ENCODE measurements at regions not wholly inside any gene's neighbourhood (a gene's known extent, or its start where the extent isn't known, plus 50 kb on each side); places are given as distances from the start of the nearest gene placed in this dataset.
"Not testable (repeated sequence)": the region's sequence is repeated elsewhere in the genome, so short reads cannot be mapped to it uniquely, and the experiment has no call there.

DNA sequence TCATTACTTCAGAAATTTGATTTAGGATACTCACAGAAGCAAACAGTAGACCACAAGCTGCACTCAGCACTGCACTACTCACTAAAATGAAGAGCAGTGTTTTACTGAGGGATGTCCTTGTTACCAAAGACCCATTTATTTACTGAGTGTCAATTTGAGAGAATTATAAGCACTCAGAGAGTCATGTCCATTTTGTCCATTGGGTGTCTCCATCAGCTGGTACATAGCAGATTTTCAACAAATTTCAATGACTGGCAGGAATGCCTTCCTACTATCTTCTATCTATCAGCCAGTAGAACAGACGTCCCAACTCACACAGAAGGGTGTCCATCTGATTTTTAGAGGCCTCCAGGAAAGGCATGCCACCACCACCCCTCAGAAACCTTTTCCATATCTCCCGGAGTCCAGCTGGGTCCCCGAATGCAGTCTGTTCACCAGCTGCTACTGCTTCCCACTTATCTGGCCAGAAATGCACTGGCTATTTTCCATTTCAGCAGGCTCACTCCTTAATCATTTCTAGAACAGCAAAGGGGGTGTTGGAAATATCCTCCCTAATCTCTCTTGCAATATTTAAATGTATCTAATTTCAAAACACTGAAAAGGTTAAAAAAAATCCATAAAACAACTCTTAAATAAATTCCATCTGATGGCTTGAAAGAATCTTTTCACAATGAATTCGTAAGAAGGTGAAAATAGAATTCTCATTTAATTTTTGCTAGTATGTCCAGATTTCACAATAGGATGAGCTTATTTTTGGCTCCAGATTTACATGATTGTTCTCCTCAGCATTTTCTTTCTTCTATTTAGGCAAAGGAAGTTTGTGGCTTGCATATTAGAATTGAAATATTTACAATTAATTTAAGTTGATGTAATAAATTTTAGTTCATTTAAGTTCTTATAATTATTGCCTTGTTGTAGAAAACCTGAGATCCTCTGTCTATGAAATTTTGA is 1164.0 kb upstream of the CELF2 start:
- no peak for DNase-seq (ENCODE audit: low read depth)

DNA sequence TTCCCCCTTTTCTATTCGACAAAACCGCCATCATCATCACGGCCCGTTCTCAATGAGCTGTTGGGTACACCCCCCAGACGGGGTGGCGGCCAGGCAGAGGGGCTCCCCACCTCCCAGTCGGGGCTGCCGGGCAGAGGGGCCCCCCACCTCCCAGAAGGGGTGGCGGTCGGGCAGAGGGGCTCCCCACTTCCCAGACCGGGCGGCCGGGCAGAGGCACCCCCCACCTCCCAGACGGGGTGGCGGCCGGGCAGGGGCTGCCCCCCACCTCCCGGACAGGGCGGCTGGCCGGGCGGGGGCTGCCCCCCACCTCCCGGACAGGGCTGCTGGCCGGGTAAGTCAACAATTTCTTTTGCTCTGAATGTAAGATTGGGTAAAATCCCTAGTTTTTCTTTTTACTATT is 1162.2 kb upstream of the CELF2 start:
- not testable (repeated sequence) for DNase-seq (ENCODE audit: low read depth)

DNA sequence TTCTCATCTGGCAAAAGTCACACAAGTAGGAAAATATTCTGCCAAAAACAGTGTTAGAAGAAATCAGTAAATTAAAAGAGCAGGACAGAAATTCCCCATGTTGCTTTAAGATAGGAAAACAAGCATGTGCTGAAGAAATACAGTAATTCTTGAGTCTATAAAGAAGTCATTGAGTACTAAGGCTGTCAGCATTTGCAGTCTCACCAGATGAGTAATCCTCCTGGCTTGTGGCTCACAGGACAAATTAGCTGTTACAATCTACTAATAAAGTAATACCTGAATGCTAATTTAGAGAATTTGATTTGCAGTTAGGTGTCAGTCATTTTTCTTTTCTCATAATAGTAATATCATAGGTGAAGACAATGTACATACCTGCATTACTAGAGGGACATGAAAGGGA is 1158.9 kb upstream of the CELF2 start:
- DNase-seq (ENCODE audit: low read depth) = no peak

DNA sequence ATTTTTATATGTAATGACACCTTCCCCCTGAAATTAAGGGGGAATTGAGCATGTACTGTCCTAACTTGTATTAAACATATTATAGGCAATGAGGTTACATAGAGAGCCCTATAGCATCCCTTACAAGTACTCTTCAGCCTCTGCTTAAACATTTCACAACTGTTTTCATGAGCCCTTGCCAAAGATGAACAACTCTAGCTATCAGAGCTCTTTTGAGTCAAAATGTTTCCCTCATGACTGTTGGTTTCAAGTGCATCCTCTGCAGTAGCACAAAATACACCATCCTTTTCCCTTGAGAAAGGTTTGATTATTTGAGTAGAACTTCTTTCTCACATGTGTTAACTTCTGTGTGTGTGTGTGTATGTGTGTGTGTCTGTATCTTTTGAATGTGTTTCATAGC is 1157.6 kb upstream of the CELF2 start:
- DNase-seq (ENCODE audit: low read depth) = no peak

- no peak for DNase-seq (ENCODE audit: low read depth)
Measured at GRCh38 chr10:9863559-9864121, 1154.0 kb upstream of the CELF2 start.

GRCh38 chr10:9868499-9868898 is 1149.2 kb upstream of the CELF2 start:
- no peak for DNase-seq (ENCODE audit: low read depth)

- DNase-seq (ENCODE audit: low read depth) = no peak
Measured at GRCh38 chr10:9869205-9869604, 1148.5 kb upstream of the CELF2 start.

DNA sequence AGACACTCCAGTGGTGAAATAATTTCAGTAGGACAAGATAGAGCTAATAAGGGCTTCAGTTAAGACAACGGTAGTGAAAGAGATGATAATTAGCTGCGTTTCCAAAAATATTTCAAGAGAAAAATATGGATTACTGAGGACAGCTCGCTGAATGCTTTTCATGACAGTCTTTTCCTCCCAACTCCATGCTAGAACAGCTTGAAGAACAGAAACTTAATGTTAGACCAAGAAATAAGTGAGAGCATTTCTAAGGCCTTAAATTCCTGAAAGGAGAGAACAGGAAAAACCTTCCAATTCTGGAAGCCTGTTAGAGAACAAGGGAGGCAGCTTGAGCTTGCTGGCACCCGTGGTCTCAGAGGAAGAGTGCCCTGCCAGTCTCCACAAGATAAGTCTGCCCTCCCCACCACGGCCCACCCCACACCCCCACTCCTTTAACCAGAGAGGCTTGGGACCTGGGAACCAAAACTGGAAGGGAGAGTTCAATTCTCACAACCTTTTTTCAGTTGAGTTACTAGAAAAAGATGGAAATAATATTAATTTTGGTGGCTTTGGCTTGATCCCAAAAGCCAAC is 1148.0 kb upstream of the CELF2 start:
- no peak for DNase-seq (ENCODE audit: low read depth)

DNA sequence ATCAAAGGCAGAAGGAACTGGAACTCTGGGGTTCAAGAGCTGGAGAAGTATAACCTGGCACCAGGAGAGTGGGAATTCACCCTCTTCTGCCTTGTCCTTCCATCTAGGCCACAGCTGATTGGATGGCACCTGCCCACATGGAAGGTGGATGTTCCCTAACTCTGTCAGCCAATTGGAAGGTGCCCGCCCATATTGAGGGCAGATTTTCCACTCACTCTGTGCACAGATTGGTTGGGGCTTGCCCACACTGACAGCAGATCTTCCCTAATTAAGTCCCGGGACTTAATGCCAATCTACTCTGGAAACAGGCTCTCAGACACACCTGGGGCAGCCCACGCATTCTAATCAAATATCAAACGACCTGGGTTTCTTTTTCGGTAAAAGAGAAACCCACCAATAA is 1142.3 kb upstream of the CELF2 start:
- DNase-seq (ENCODE audit: low read depth) = no peak

- no peak for DNase-seq (ENCODE audit: low read depth)
Measured at GRCh38 chr10:9877978-9878377, 1139.7 kb upstream of the CELF2 start.

- no peak for DNase-seq (ENCODE audit: low read depth)
Measured at GRCh38 chr10:9878383-9878782, 1139.3 kb upstream of the CELF2 start.

- DNase-seq (ENCODE audit: low read depth) = no peak
Measured at GRCh38 chr10:9885761-9886160, 1131.9 kb upstream of the CELF2 start.

DNA sequence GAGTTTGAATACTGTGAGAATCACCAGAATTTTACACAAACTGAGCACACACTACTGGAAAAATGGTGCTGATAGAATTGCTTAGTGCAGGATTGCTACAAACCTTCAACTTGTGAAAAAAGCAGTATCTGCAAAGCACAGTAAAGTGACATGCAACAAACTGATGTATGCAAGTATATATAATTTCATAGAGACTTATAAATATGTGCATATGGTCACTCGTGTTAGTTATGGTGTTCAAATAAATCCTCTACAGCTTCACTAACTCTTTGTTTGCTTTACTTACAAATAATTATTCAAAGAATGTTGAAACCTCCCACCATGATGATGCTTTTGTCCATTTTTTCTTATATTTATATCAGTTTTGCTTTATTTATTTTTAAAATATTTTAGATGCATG is 1130.9 kb upstream of the CELF2 start:
- no peak for DNase-seq (ENCODE audit: low read depth)

- DNase-seq (ENCODE audit: low read depth) = no peak
Measured at GRCh38 chr10:9895453-9895852, 1122.2 kb upstream of the CELF2 start.

- DNase-seq (ENCODE audit: low read depth) = no peak
Measured at GRCh38 chr10:9895981-9896380, 1121.7 kb upstream of the CELF2 start.

DNA sequence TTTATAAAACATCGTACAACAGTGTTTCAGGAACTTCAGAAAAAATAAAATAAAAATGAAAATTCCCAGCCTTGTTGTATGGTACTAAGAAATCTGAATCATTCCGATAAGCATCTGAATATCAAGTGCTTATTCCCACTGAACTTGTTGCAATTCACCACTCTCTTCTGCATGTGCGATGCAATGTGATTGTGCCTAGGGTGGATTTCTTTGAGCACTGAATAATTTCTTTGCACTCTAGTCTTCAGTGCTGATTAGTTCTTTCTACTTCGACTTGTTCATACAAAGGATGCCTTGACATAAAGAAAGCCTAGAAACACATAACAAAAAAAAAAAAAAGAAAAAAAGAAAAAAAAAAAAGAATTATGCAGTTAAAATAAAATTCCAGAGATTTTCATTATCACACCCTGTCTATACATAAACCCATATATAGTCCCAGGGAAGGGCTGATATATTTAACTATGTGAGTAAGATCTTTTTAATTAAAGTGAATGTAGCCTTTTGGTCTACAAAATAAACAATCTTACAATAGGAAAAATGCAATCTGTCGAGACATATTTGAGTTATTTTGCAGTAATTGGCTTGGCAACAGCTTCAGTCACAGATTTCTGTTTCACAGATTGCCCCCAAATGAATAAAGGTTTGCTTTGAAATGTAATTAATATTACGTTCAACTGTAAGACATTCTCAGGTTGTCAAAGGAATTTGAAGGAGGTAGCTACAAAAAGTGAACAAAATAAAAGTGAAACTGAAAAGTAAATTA is 1118.9 kb upstream of the CELF2 start:
- DNase-seq (ENCODE audit: low read depth) = no peak

DNA sequence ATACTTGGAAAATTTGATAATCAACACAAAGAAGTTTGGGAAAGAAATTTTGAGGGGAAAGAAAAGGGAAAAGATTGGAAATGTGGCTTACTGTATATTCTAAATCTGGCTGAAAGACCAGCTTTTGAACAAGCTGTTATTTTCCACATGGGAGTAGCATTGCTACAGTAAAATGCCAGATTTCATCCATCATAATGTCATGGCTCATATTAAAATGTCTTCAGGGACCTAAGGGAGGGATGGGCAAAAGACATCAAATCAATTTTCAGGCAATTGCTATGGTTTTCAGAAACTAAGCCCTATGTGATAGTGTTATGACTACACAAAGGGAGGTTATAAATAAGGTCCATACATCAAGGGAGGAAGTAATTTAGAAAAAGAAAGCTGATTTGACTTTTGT is 1116.9 kb upstream of the CELF2 start:
- DNase-seq (ENCODE audit: low read depth) = no peak

DNA sequence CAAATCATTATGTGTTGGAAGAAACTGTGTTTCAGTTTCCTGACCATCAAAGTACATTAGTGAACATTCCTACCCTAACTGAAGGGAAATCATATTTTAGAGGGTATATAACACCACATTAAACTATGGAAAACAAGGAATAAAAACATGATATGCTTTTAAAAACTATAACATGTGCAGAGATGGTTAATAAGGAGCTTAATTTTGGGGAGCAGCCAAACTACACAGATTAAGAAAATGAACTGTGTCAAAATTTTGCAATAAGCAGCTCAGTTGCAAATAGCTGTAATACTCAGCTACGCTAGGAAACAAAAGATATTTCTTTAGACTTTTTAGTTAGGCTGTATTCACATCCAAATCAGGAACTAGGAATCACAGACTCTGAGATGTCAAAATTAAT is 1115.7 kb upstream of the CELF2 start:
- DNase-seq (ENCODE audit: low read depth) = no peak

DNA sequence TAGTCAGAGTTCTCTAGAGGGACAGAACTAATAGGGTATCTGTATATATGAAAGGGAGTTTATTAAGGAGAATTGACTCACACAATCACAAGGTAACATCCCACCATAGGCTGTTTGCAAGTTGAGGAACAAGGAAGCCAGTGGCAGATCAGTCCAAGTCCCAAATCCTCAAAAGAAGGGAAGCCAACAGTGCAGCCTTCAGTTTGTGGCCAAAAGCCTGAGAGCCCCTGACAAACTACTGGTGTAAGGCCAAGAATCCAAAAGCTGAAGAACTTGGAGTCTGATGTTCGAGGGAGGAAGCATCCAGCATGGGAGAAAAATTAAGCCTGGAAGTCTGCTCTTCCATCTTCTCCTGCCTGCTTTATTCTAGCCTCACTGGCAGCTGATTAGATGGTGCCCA is 1107.2 kb upstream of the CELF2 start:
- no peak for DNase-seq (ENCODE audit: low read depth)

DNA sequence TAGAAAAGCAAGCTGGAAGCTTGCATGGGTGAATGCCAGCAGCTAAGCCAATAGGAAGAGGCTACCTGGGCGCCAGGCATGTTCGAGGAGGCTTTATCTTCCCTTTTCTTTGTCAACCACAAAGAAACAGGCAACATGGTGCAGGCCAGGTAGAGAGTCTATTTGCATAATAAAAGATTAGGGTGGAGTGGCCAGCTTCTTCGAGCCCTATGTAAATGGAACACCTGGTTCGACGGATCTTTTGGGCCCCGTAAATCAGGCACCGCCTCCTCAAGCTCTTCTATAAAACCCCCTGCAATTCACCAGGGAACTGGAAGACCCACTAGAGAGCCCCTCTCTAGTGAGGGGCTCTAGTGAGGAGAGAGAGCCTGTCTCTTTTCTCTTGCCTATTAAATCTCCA is 1106.2 kb upstream of the CELF2 start:
- no peak for DNase-seq (ENCODE audit: low read depth)

GRCh38 chr10:9913876-9914514 is 1103.7 kb upstream of the CELF2 start:
- DNase-seq (ENCODE audit: low read depth) = no peak

- no peak for DNase-seq (ENCODE audit: low read depth)
Measured at GRCh38 chr10:9921544-9921943, 1096.1 kb upstream of the CELF2 start.
